GM23338 (cell line): ENCODE measurements at regions not wholly inside any gene's neighbourhood (a gene's known extent, or its start where the extent isn't known, plus 50 kb on each side); places are given as distances from the start of the nearest gene placed in this dataset.

Experiments
- ATAC-seq: fragments of 200-7000 bp; cut with Tn5 transposase; 3 replicates; pipeline ENCODE4 v1.9.1; 2020
- DNase-seq: peaks from one replicate; pipeline ENCODE4 v3.0.0-alpha.2; 2015; ENCODE audit warnings: low spot score
- H2AFZ ChIP-seq: fragments of 200-600 bp; sonication (generic); 2 replicates; pipeline ENCODE4 v1.8.0; 2016; ENCODE audit warnings: antibody characterized with exemption, mild to moderate bottlenecking, moderate library complexity
- H3F3A ChIP-seq: fragments of 200-600 bp; sonication (generic); replicated peaks from 2 replicates; pipeline ENCODE4 v1.8.0; 2017; ENCODE audit warnings: antibody characterized with exemption, mixed run types, low read depth
- H3K27ac ChIP-seq: fragments of 200-600 bp; sonication (generic); 2 replicates; pipeline ENCODE4 v1.6.1; 2016; ENCODE audit warnings: low read depth
- H3K27me3 ChIP-seq: fragments of 200-600 bp; sonication (generic); 2 replicates; pipeline ENCODE4 v1.8.0; 2016; ENCODE audit warnings: mild to moderate bottlenecking, mixed run types, moderate library complexity; ENCODE audit not compliant: insufficient read depth
- H3K36me3 ChIP-seq: fragments of 200-600 bp; sonication (generic); 2 replicates; pipeline ENCODE4 v1.8.0; 2016; ENCODE audit warnings: mild to moderate bottlenecking; ENCODE audit not compliant: insufficient read depth
- H3K4me1 ChIP-seq: fragments of 200-600 bp; sonication (generic); 2 replicates; pipeline ENCODE4 v1.8.0; 2016; ENCODE audit warnings: mild to moderate bottlenecking, moderate library complexity; ENCODE audit not compliant: insufficient read depth
- H3K4me2 ChIP-seq: fragments of 200-600 bp; sonication (generic); 2 replicates; pipeline ENCODE4 v1.7.1; 2017; ENCODE audit warnings: mixed run types
- H3K4me3 ChIP-seq: fragments of 200-600 bp; sonication (generic); 2 replicates; pipeline ENCODE4 v1.6.1; 2016; ENCODE audit warnings: mixed run types
- H3K79me2 ChIP-seq: fragments of 200-600 bp; sonication (generic); replicated peaks from 2 replicates; pipeline ENCODE4 v1.8.0; 2017; ENCODE audit warnings: mild to moderate bottlenecking; ENCODE audit not compliant: insufficient read depth
- H3K9me2 ChIP-seq: fragments of 200-600 bp; sonication (generic); 2 replicates; pipeline ENCODE4 v1.8.0; 2017; ENCODE audit not compliant: insufficient read depth
- H4K20me1 ChIP-seq: fragments of 200-600 bp; sonication (generic); replicated peaks from 2 replicates; pipeline ENCODE4 v1.8.0; 2017; ENCODE audit warnings: mild to moderate bottlenecking; ENCODE audit not compliant: insufficient read depth
- H3K27ac Mint-ChIP-seq: 2 replicates; pipeline ENCODE4 v1.8.0; 2020; ENCODE audit warnings: inconsistent platforms, mild to moderate bottlenecking, moderate library complexity, mixed read lengths
- H3K27me3 Mint-ChIP-seq: 3 replicates; pipeline ENCODE4 v1.8.0; 2022; ENCODE audit warnings: low read depth, mild to moderate bottlenecking, moderate library complexity, mixed read lengths, inconsistent platforms; ENCODE audit not compliant: insufficient read depth, poor library complexity
- H3K36me3 Mint-ChIP-seq: 3 replicates; pipeline ENCODE4 v1.8.0; 2021; ENCODE audit warnings: low read depth, mild to moderate bottlenecking, inconsistent platforms, moderate library complexity, mixed read lengths
- H3K4me1 Mint-ChIP-seq: 3 replicates; pipeline ENCODE4 v1.8.0; 2020; ENCODE audit warnings: mild to moderate bottlenecking, inconsistent platforms, mixed read lengths
- H3K4me3 Mint-ChIP-seq: 3 replicates; pipeline ENCODE4 v1.8.0; 2021; ENCODE audit warnings: moderate library complexity, mild to moderate bottlenecking, inconsistent platforms, mixed read lengths
- H3K9me3 Mint-ChIP-seq: 3 replicates; pipeline ENCODE4 v1.8.0; 2020; ENCODE audit warnings: moderate library complexity, mild to moderate bottlenecking, inconsistent platforms, mixed read lengths
- CREB1 ChIP-seq: fragments of 250-450 bp; sonication (Bioruptor Pico); IDR thresholded peaks from 2 replicates; pipeline ENCODE4 v1.5.0; 2020; ENCODE audit warnings: low read depth, mild to moderate bottlenecking, moderate library complexity
- CTCF ChIP-seq, 2 experiments: fragments of 200-600 bp in 1 of 2; sonication (generic) in 1 of 2; conservative IDR thresholded peaks; 2 replicates each; pipeline versions ENCODE4 v1.5.1 to v1.6.1; 2016 to 2017; ENCODE audit warnings: antibody characterized with exemption in 2 of 2, low read depth in 2 of 2, mild to moderate bottlenecking in 2 of 2, moderate library complexity in 1 of 2
- ETS1 ChIP-seq: IDR thresholded peaks from 2 replicates; pipeline ENCODE4 v1.6.1; 2016; ENCODE audit warnings: antibody characterized with exemption
- EZH2 ChIP-seq: fragments of 200-600 bp; sonication (generic); IDR thresholded peaks from one replicate; pipeline ENCODE4 v1.8.0; 2017; ENCODE audit warnings: antibody characterized with exemption, mild to moderate bottlenecking, low read depth; ENCODE audit not compliant: unreplicated experiment
- EZH2phosphoT487 ChIP-seq: fragments of 200-600 bp; sonication (generic); IDR thresholded peaks from one replicate; pipeline ENCODE4 v1.8.1; 2018; ENCODE audit warnings: antibody characterized with exemption; ENCODE audit not compliant: unreplicated experiment
- JUNB ChIP-seq: IDR thresholded peaks from one replicate; pipeline ENCODE4 v1.6.1; 2016; ENCODE audit warnings: antibody characterized with exemption; ENCODE audit not compliant: unreplicated experiment
- NANOG ChIP-seq: IDR thresholded peaks from 2 replicates; pipeline ENCODE4 v1.6.1; 2016; ENCODE audit warnings: antibody characterized with exemption, borderline replicate concordance
- POLR2AphosphoS5 ChIP-seq: IDR thresholded peaks from 2 replicates; pipeline ENCODE4 v1.6.1; 2016; ENCODE audit warnings: antibody characterized with exemption, low read depth
- REST ChIP-seq: IDR thresholded peaks from one replicate; pipeline ENCODE4 v1.6.1; 2018; ENCODE audit warnings: antibody characterized with exemption; ENCODE audit not compliant: unreplicated experiment
- STAT1 ChIP-seq: IDR thresholded peaks from one replicate; pipeline ENCODE4 v1.6.1; 2016; ENCODE audit warnings: antibody characterized with exemption; ENCODE audit not compliant: unreplicated experiment
- ZNF114 ChIP-seq: fragments of 250-450 bp; sonication (Bioruptor Pico); IDR thresholded peaks from 2 replicates; pipeline ENCODE4 v1.5.0; 2020; ENCODE audit warnings: mild to moderate bottlenecking, moderate library complexity
- ZNF331 ChIP-seq: fragments of 250-450 bp; sonication (Bioruptor Pico); IDR thresholded peaks from 2 replicates; pipeline ENCODE4 v1.5.0; 2020; ENCODE audit warnings: low read depth, mild to moderate bottlenecking, moderate library complexity
- ZNF462 ChIP-seq: fragments of 250-450 bp; sonication (Bioruptor Pico); IDR thresholded peaks from 2 replicates; pipeline ENCODE4 v1.5.0; 2020; ENCODE audit warnings: mild to moderate bottlenecking, moderate library complexity

- ATAC-seq = no peak
- peaks cover 4% of the 10 kb centered on the region for H3K27me3 Mint-ChIP-seq
Observed at GRCh38 chr9:135035781-135036760, 51.4 kb upstream of the OLFM1 start.

More at GRCh38 chr9:135035781-135036760, 51.4 kb upstream of the OLFM1 start:
- Mint-ChIP-seq H3K4me1 (no peaks in the 10 kb centered on the region; the same call in none of the 3 replicates), H3K9me3 (no peaks in the 10 kb centered on the region), H3K27ac (no peak overlapping the region), H3K4me3 (no peak overlapping the region), H3K36me3 (no peaks in the 10 kb centered on the region)
- Histone ChIP-seq H3K4me1 (no peaks in the 10 kb centered on the region), H2AFZ (no peak overlapping the region), H3K9me2 (no peaks in the 10 kb centered on the region), H4K20me1 (no peaks in the 10 kb centered on the region), H3K4me3 (no peak overlapping the region), H3F3A (no peaks in the 10 kb centered on the region), H3K4me2 (no peak overlapping the region), H3K36me3 (no peaks in the 10 kb centered on the region), H3K27ac (no peak overlapping the region), H3K79me2 (no peaks in the 10 kb centered on the region), H3K27me3 (no peaks in the 10 kb centered on the region)
- DNase-seq = no peak
- TF ChIP-seq STAT1 (no peak), REST (no peak), CTCF (conservative IDR thresholded peaks at IDR 0.05; ENCODE audit: low read depth in 2 of 2) (no peak), ETS1 (no peak), ZNF114 (CRISPR knock-in tag) (no peak), EZH2phosphoT487 (no peak), NANOG (no peak), ZNF462 (CRISPR knock-in tag) (no peak), ZNF331 (no peak), EZH2 (no peak), CREB1 (CRISPR knock-in tag) (no peak), JUNB (no peak), POLR2AphosphoS5 (no peak)
